PFSK-1 (cell line): ENCODE measurements at regions not wholly inside any gene's neighbourhood (a gene's known extent, or its start where the extent isn't known, plus 50 kb on each side); places are given as distances from the start of the nearest gene placed in this dataset.

Experiments used
- FOXP2 ChIP-seq: optimal IDR thresholded peaks from 2 replicates; pipeline ENCODE3; 2011; ENCODE audit warnings: borderline replicate concordance, control low read depth, inconsistent platforms; ENCODE audit not compliant: insufficient read depth; ENCODE audit errors: extremely low read length, extremely low read depth
- POLR2AphosphoS5 ChIP-seq: IDR thresholded peaks from 2 replicates; pipeline ENCODE4 v1.6.1; 2012; ENCODE audit warnings: low read depth, mild to moderate bottlenecking, control low read depth, low read length, moderate library complexity
- REST ChIP-seq, 2 experiments: IDR thresholded peaks; 2 replicates each; pipeline versions ENCODE4 v1.6.1 to v1.8.0; 2011 to 2012; ENCODE audit warnings: low read depth in 2 of 2, low read length in 2 of 2, control low read depth in 1 of 2, inconsistent platforms in 1 of 2, mild to moderate bottlenecking in 1 of 2, moderate library complexity in 1 of 2; ENCODE audit not compliant: insufficient read depth in 1 of 2
- SIN3A ChIP-seq: IDR thresholded peaks from 2 replicates; pipeline ENCODE4 v1.6.1; 2012; ENCODE audit warnings: mild to moderate bottlenecking, low read length, moderate library complexity, borderline replicate concordance; ENCODE audit not compliant: insufficient read depth
- TAF1 ChIP-seq: IDR thresholded peaks from 2 replicates; pipeline ENCODE4 v1.6.1; 2012; ENCODE audit warnings: low read length, control low read depth, borderline replicate concordance; ENCODE audit not compliant: insufficient read depth

GRCh38 chr3:30319713-30320112, 286.7 kb upstream of the TGFBR2 start:
- no peak for TF ChIP-seq REST (IDR thresholded peaks at IDR 0.05; ENCODE audit: insufficient read depth in 1 of 2, low read depth in 2 of 2, low read length in 2 of 2)
- no peak for TF ChIP-seq FOXP2
- no peak for TF ChIP-seq TAF1
- no peak for TF ChIP-seq SIN3A
- TF ChIP-seq POLR2AphosphoS5 = no peak

GRCh38 chr3:30320392-30320791, 286.0 kb upstream of the TGFBR2 start:
- TF ChIP-seq TAF1 (no peak), REST (IDR thresholded peaks at IDR 0.05; ENCODE audit: insufficient read depth in 1 of 2, low read depth in 2 of 2, low read length in 2 of 2) (no peak), POLR2AphosphoS5 (no peak), SIN3A (no peak), FOXP2 (no peak)

DNA sequence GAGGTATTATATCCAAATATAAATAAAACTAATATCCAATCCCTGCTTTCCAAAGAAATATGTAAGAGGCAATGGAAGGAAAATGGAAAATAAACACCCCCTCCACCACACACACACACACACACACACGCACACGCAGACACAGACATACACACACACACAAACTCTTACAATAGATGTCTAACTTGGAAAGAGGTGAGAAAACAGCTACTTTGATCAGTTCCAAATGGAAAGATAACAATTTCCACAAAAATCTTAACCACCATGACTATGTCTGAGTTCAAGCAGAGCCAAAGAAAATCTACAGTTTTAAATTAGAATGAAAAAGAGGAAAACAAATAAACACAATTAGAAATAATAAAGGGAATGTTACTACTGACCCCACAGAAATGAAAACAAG, 285.3 kb upstream of the TGFBR2 start:
- TF ChIP-seq SIN3A = no peak

DNA sequence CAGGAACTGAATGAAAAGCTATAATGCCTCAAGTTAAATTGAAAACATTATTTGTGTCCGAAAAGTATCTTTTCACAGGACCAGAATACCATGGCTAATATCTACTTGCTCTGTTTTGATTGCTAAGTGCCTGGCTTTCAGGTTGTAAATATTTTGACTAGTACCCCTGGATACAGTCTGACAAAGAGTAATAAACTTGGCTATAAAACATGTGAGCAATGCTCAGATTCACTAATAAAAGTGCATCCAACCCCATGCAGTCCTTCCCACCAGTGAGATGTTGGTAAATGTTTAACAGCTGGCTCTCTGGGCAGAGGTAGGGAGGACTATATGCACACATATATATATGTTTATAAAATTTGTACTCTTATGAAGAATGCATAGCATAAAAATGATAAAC, 281.8 kb upstream of the TGFBR2 start:
- TF ChIP-seq POLR2AphosphoS5 (no peak), REST (IDR thresholded peaks at IDR 0.05; ENCODE audit: insufficient read depth in 1 of 2, low read depth in 2 of 2, low read length in 2 of 2) (no peak), SIN3A (no peak), FOXP2 (no peak), TAF1 (no peak)

- TF ChIP-seq POLR2AphosphoS5 (no peak), REST (IDR thresholded peaks at IDR 0.05; ENCODE audit: insufficient read depth in 1 of 2, low read depth in 2 of 2, low read length in 2 of 2) (no peak), TAF1 (no peak), SIN3A (no peak), FOXP2 (no peak)
These were observed 274.9 kb upstream of the TGFBR2 start for GRCh38 chr3:30331519-30331918.
